Thyroid gland (tissue), 4 donors: ENCODE measurements at regions not wholly inside any gene's neighbourhood (a gene's known extent, or its start where the extent isn't known, plus 50 kb on each side); places are given as distances from the start of the nearest gene placed in this dataset.

Experiments used
- CTCF ChIP-seq, 6 experiments: fragments of 200-600 bp in 3 of 6; fragments of 450-650 bp in 3 of 6; sonication (generic) in 3 of 6; IDR thresholded peaks; one replicate each; pipeline ENCODE4 v1.5.1; 2016 to 2019; ENCODE audit warnings: antibody characterized with exemption in 6 of 6, mild to moderate bottlenecking in 2 of 6, inconsistent platforms in 1 of 6, moderate library complexity in 1 of 6
- POLR2A ChIP-seq, 2 donors: fragments of 450-650 bp; IDR thresholded peaks; one replicate each; pipeline ENCODE4 v1.6.1; 2017; ENCODE audit warnings: antibody characterized with exemption in 2 of 2, mild to moderate bottlenecking in 2 of 2, moderate library complexity in 1 of 2

- TF ChIP-seq CTCF (IDR thresholded peaks at IDR 0.05) (no peak), POLR2A (IDR thresholded peaks at IDR 0.05) (no peak)
Observed at GRCh38 chr4:30847167-30847566, 127.0 kb downstream of the PCDH7 start.
